HG02973 (cell line): ENCODE measurements at regions not wholly inside any gene's neighbourhood (a gene's known extent, or its start where the extent isn't known, plus 50 kb on each side); places are given as distances from the start of the nearest gene placed in this dataset.
"Not testable (repeated sequence)": the region's sequence is repeated elsewhere in the genome, so short reads cannot be mapped to it uniquely, and the experiment has no call there.

ENCODE experiments used
- ATAC-seq: cut with Tn5 transposase; IDR thresholded peaks from one replicate; pipeline ENCODE4 v1.9.1; 2021; ENCODE audit warnings: moderate library complexity; ENCODE audit not compliant: unreplicated experiment

- no peak for ATAC-seq
These were observed 881.3 kb upstream of the ATXN7L3B start for GRCh38 chr12:73656375-73656774.

GRCh38 chr12:73659802-73660201, 877.8 kb upstream of the ATXN7L3B start:
- no peak for ATAC-seq

GRCh38 chr12:73665193-73665592, 872.4 kb upstream of the ATXN7L3B start:
- ATAC-seq = no peak

GRCh38 chr12:73671550-73671949, 866.1 kb upstream of the ATXN7L3B start:
- not testable (repeated sequence) for ATAC-seq

- no peak for ATAC-seq
These were observed 859.9 kb upstream of the ATXN7L3B start for GRCh38 chr12:73677520-73678291.

- no peak for ATAC-seq
These were observed 859.3 kb upstream of the ATXN7L3B start for GRCh38 chr12:73678335-73678734.

GRCh38 chr12:73699318-73699717, 838.3 kb upstream of the ATXN7L3B start:
- ATAC-seq = no peak

- ATAC-seq = no peak
These were observed 823.0 kb upstream of the ATXN7L3B start for GRCh38 chr12:73714655-73715054.

- not testable (repeated sequence) for ATAC-seq
These were observed 821.5 kb upstream of the ATXN7L3B start for GRCh38 chr12:73716143-73716542.

GRCh38 chr12:73719223-73719622, 818.4 kb upstream of the ATXN7L3B start:
- ATAC-seq = no peak

- ATAC-seq = no peak
These were observed 810.8 kb upstream of the ATXN7L3B start for GRCh38 chr12:73726881-73727280.

GRCh38 chr12:73731658-73732057, 806.0 kb upstream of the ATXN7L3B start:
- no peak for ATAC-seq

- no peak for ATAC-seq
These were observed 768.3 kb upstream of the ATXN7L3B start for GRCh38 chr12:73769337-73769736.

- ATAC-seq = no peak
These were observed 739.1 kb upstream of the ATXN7L3B start for GRCh38 chr12:73798523-73798922.

- ATAC-seq = no peak
These were observed 722.5 kb upstream of the ATXN7L3B start for GRCh38 chr12:73815072-73815645.

GRCh38 chr12:73817161-73817560, 720.5 kb upstream of the ATXN7L3B start:
- ATAC-seq = no peak

- ATAC-seq = no peak
These were observed 703.9 kb upstream of the ATXN7L3B start for GRCh38 chr12:73833746-73834145.

GRCh38 chr12:73841963-73842362, 695.7 kb upstream of the ATXN7L3B start:
- no peak for ATAC-seq

- ATAC-seq = no peak
These were observed 674.1 kb upstream of the ATXN7L3B start for GRCh38 chr12:73863546-73863945.

GRCh38 chr12:73867147-73867546, 670.5 kb upstream of the ATXN7L3B start:
- no peak for ATAC-seq

GRCh38 chr12:73877291-73877690, 660.3 kb upstream of the ATXN7L3B start:
- not testable (repeated sequence) for ATAC-seq

- no peak for ATAC-seq
These were observed 645.4 kb upstream of the ATXN7L3B start for GRCh38 chr12:73892201-73892600.

GRCh38 chr12:73898645-73899044, 639.0 kb upstream of the ATXN7L3B start:
- no peak for ATAC-seq
